IMR-90 (cell line): ENCODE measurements at regions not wholly inside any gene's neighbourhood (a gene's known extent, or its start where the extent isn't known, plus 50 kb on each side); places are given as distances from the start of the nearest gene placed in this dataset.

Source experiments
- ATAC-seq: fragments of 200-7000 bp; cut with Tn5 transposase; 2 replicates; pipeline ENCODE4 v1.9.1; 2020; ENCODE audit warnings: low read depth, mild to moderate bottlenecking, moderate library complexity
- BruUV-seq: library from RNA; stranded (reverse); fragments of 400-500 nt; replicated peaks from 2 replicates; lab custom pipeline; 2021; lab: Mats Ljungman, UMichigan
- CTCF ChIA-PET: fragments of 300-600 bp; formaldehyde crosslinking; extraction: SDS; loops from one replicate; lab custom pipeline; 2021; ENCODE audit warnings: antibody characterized with exemption; lab: Yijun Ruan, JAX
- POLR2A ChIA-PET: fragments of 300-600 bp; sonication (Branson Sonifier 250); formaldehyde crosslinking; loops from one replicate; lab custom pipeline; 2022; ENCODE audit warnings: antibody characterized with exemption; ENCODE audit not compliant: unreplicated experiment; lab: Charles Lee
- DNase-seq: peaks from one replicate; pipeline ENCODE4 v3.0.0; 2013
- H2AFZ ChIP-seq: replicated peaks from 2 replicates; pipeline ENCODE3; 2013; ENCODE audit warnings: low read length, mild to moderate bottlenecking; ENCODE audit not compliant: poor library complexity
- H2AK5ac ChIP-seq: 2 replicates; pipeline ENCODE4 v1.6.1; 2013; ENCODE audit warnings: low read depth, low read length, inconsistent platforms
- H2AK9ac ChIP-seq: replicated peaks from 2 replicates; pipeline ENCODE3; 2013; ENCODE audit warnings: mild to moderate bottlenecking, low read depth, low read length, moderate library complexity; ENCODE audit not compliant: poor library complexity
- H2BK120ac ChIP-seq: 2 replicates; pipeline ENCODE4 v1.6.1; 2013; ENCODE audit warnings: low read depth, low read length, inconsistent platforms
- H2BK15ac ChIP-seq: 3 replicates; pipeline ENCODE4 v1.6.1; 2013; ENCODE audit warnings: low read depth, low read length, inconsistent platforms
- H2BK20ac ChIP-seq: 2 replicates; pipeline ENCODE4 v1.6.1; 2013; ENCODE audit warnings: low read depth, mild to moderate bottlenecking, inconsistent platforms, low read length, moderate library complexity
- H2BK5ac ChIP-seq: 2 replicates; pipeline ENCODE4 v1.6.1; 2013; ENCODE audit warnings: mild to moderate bottlenecking, low read depth, low read length, inconsistent platforms; ENCODE audit not compliant: poor library complexity, severe bottlenecking
- H3K14ac ChIP-seq: replicated peaks from 2 replicates; pipeline ENCODE4 v1.6.1; 2013; ENCODE audit warnings: low read depth, low read length, inconsistent platforms
- H3K18ac ChIP-seq: 2 replicates; pipeline ENCODE4 v1.6.1; 2013; ENCODE audit warnings: low read depth, low read length, control low read depth
- H3K23ac ChIP-seq: 2 replicates; pipeline ENCODE4 v1.6.1; 2013; ENCODE audit warnings: low read depth, low read length, inconsistent platforms
- H3K27ac ChIP-seq: 2 replicates; pipeline ENCODE4 v1.5.1; 2013; ENCODE audit warnings: mild to moderate bottlenecking, control low read depth, low read length; ENCODE audit not compliant: insufficient read depth
- H3K27me3 ChIP-seq: 2 replicates; pipeline ENCODE4 v1.6.1; 2013; ENCODE audit warnings: low read length; ENCODE audit not compliant: control insufficient read depth, insufficient read depth
- H3K36me3 ChIP-seq: 2 replicates; pipeline ENCODE4 v1.6.1; 2013; ENCODE audit warnings: low read length, mixed read lengths; ENCODE audit not compliant: control insufficient read depth, insufficient read depth
- H3K4ac ChIP-seq: 2 replicates; pipeline ENCODE4 v1.6.1; 2013; ENCODE audit warnings: low read depth, low read length, inconsistent platforms
- H3K4me1 ChIP-seq: 2 replicates; pipeline ENCODE4 v1.6.1; 2013; ENCODE audit warnings: low read length, mixed read lengths; ENCODE audit not compliant: control insufficient read depth, insufficient read depth
- H3K4me2 ChIP-seq: 2 replicates; pipeline ENCODE4 v1.6.1; 2013; ENCODE audit warnings: low read depth, mild to moderate bottlenecking, control low read depth, low read length, moderate library complexity
- H3K4me3 ChIP-seq: 2 replicates; pipeline ENCODE4 v1.5.1; 2013; ENCODE audit warnings: low read depth, mild to moderate bottlenecking, control low read depth, low read length, moderate library complexity; ENCODE audit not compliant: insufficient read depth
- H3K56ac ChIP-seq: 2 replicates; pipeline ENCODE4 v1.6.1; 2013; ENCODE audit warnings: low read length, inconsistent platforms; ENCODE audit not compliant: insufficient read depth; ENCODE audit errors: extremely low read depth
- H3K79me1 ChIP-seq, 2 experiments: 2 replicates each; pipeline ENCODE4 v1.6.1; 2013; ENCODE audit warnings: low read length in 2 of 2, inconsistent platforms in 1 of 2, low read depth in 1 of 2
- H3K9ac ChIP-seq: 2 replicates; pipeline ENCODE4 v1.6.1; 2013; ENCODE audit warnings: low read depth, low read length, control low read depth
- H3K9me1 ChIP-seq: 2 replicates; pipeline ENCODE4 v1.6.1; 2013; ENCODE audit warnings: low read length, inconsistent platforms; ENCODE audit not compliant: insufficient read depth
- H3K9me3 ChIP-seq: 2 replicates; pipeline ENCODE4 v1.6.1; 2013; ENCODE audit warnings: low read length; ENCODE audit not compliant: control insufficient read depth, insufficient read depth
- H4K20me1 ChIP-seq: 2 replicates; pipeline ENCODE4 v1.6.1; 2013; ENCODE audit warnings: low read length, inconsistent platforms; ENCODE audit not compliant: insufficient read depth
- H4K5ac ChIP-seq: 2 replicates; pipeline ENCODE4 v1.6.1; 2013; ENCODE audit warnings: mild to moderate bottlenecking, low read depth, low read length, control low read depth
- H4K8ac ChIP-seq, 2 experiments: 2 replicates each; pipeline ENCODE4 v1.6.1; 2013; ENCODE audit warnings: low read depth in 2 of 2, low read length in 2 of 2, control low read depth in 1 of 2, inconsistent platforms in 1 of 2
- H4K91ac ChIP-seq: 2 replicates; pipeline ENCODE4 v1.6.1; 2013; ENCODE audit warnings: low read depth, low read length, inconsistent platforms; ENCODE audit not compliant: insufficient read depth
- CEBPB ChIP-seq: IDR thresholded peaks from 2 replicates; pipeline ENCODE4 v1.6.1; 2012; ENCODE audit warnings: low read depth, low read length, improper control_type of control experiment
- CTCF ChIP-seq: conservative IDR thresholded peaks from 2 replicates; pipeline ENCODE4 v1.5.1; 2012; ENCODE audit warnings: mild to moderate bottlenecking, low read depth, low read length, improper control_type of control experiment
- MAZ ChIP-seq: IDR thresholded peaks from 2 replicates; pipeline ENCODE4 v1.6.1; 2012; ENCODE audit warnings: low read depth, mild to moderate bottlenecking, low read length, improper control_type of control experiment, moderate library complexity, borderline replicate concordance
- MXI1 ChIP-seq: IDR thresholded peaks from 2 replicates; pipeline ENCODE4 v1.6.1; 2012; ENCODE audit warnings: low read depth, mild to moderate bottlenecking, low read length, moderate library complexity, borderline replicate concordance
- NFE2L2 ChIP-seq: fragments of 150-350 bp; IDR thresholded peaks from 2 replicates; pipeline ENCODE4 v1.6.1; 2016; ENCODE audit warnings: low read depth, mild to moderate bottlenecking, low read length
- RCOR1 ChIP-seq: IDR thresholded peaks from 2 replicates; pipeline ENCODE4 v1.6.1; 2012; ENCODE audit warnings: mild to moderate bottlenecking, low read length, improper control_type of control experiment; ENCODE audit not compliant: insufficient replicate concordance
- USF2 ChIP-seq: fragments of 150-350 bp; IDR thresholded peaks from 2 replicates; pipeline ENCODE4 v1.6.1; 2017; ENCODE audit warnings: mild to moderate bottlenecking, antibody characterized with exemption, low read length, low read depth
- WGBS, 2 experiments: methylation state at CpG; one replicate each; pipeline versions ENCODE4 v1.1.5 to v1.1.7; 2013; ENCODE audit warnings: missing lambda C conversion rate in 2 of 2; ENCODE audit not compliant: insufficient read length in 1 of 2; ENCODE audit errors: extremely low coverage in 2 of 2; 5-methylcytosine and 5-hydroxymethylcytosine counted together
- dilution Hi-C: fragments of 300-500 bp; cut with HindIII; formaldehyde crosslinking; loops from one replicate; pipeline ENCODE4 v1.14.3; 2018; ENCODE audit warnings: low sequenced_read_pairs; ENCODE audit not compliant: unreplicated experiment
- in situ Hi-C: fragments of 300-500 bp; cut with MboI; formaldehyde crosslinking; loops from 3 replicates; pipeline ENCODE4 v1.14.3; 2019; ENCODE audit warnings: low sequenced_read_pairs, inconsistent platforms, mixed read lengths
- intact Hi-C: fragments of 100-400 bp; cut with micrococcal nuclease; formaldehyde crosslinking; loops from 2 replicates; pipeline ENCODE4 v1.10.0; 2022

GRCh38 chr1:86207323-86207722 is 50.8 kb upstream of the COL24A1 start:
- Histone ChIP-seq H3K27me3 (no peaks in the 10 kb centered on the region), H3K9me3 (no peaks in the 10 kb centered on the region), H3K18ac (peak overlapping the region; percentile 34; the same call in 1 of the 2 replicates), H4K8ac (peak overlapping the region in 1 of 2 experiments; percentile 68; a peak in 2 of 4 replicates), H2BK15ac (no peak overlapping the region), H3K79me1 (no peaks in the 10 kb centered on the region), H2AFZ (peak overlapping the region; percentile 6), H3K9ac (no peak overlapping the region), H3K4me1 (peaks cover 8% of the 10 kb centered on the region), H3K14ac (no peak overlapping the region), H2BK5ac (peak overlapping the region; percentile 82), H4K20me1 (no peaks in the 10 kb centered on the region), H2AK5ac (no peak overlapping the region), H2BK20ac (peak overlapping the region; percentile 94), H3K4me3 (no peak overlapping the region), H3K36me3 (no peaks in the 10 kb centered on the region), H3K4ac (no peak overlapping the region), H4K5ac (no peak overlapping the region), H3K23ac (no peak overlapping the region), H2AK9ac (no peak overlapping the region), H4K91ac (no peak overlapping the region), H3K4me2 (no peak overlapping the region), H3K27ac (no peak overlapping the region), H3K56ac (0 out of 2 replicates have a peak overlapping the region, but pooled peaks have one; percentile 2), H2BK120ac (peak overlapping the region; percentile 95), H3K9me1 (peaks cover 4% of the 10 kb centered on the region)
- ATAC-seq = peak; percentile 75
- 0% methylated on average over 2 of the region's 2 CpGs; no CpG with 5 or more reads in 1 of the 2 experiments for WGBS, 2 experiments
- POLR2A ChIA-PET = no interaction called here
- TF ChIP-seq NFE2L2 (no peak), MAZ (no peak), USF2 (no peak), CTCF (no peak), RCOR1 (no peak), MXI1 (no peak), CEBPB (no peak)
- no TSS peak for BruUV-seq
- dilution Hi-C loops (no loop called here), in situ Hi-C loops (no loop called here), intact Hi-C loops (no loop called here)
- DNase-seq = peak; percentile 90
- CTCF ChIA-PET = no interaction called here
